ENCODE measurements at regions not wholly inside any gene's neighbourhood (a gene's known extent, or its start where the extent isn't known, plus 50 kb on each side); places are given as distances from the start of the nearest gene placed in this dataset.

GRCh38 chrX:13194291-13195103 lies 125.4 kb downstream of the ATXN3L start:
- Histone ChIP-seq H3K4me2 (peak overlapping the region; percentile 56), H3K4me1 (peaks cover 32% of the 10 kb centered on the region)

GRCh38 chrX:13190051-13190450 lies 129.8 kb downstream of the ATXN3L start:
- POLR2A ChIA-PET: no interaction called here
- TF ChIP-seq HES2 (IDR thresholded peaks at IDR 0.05) (no peak), ZSCAN20 (CRISPR knock-in tag; IDR thresholded peaks at IDR 0.05) (no peak), CTCF (IDR thresholded peaks at IDR 0.05) (no peak), POLR2A (IDR thresholded peaks at IDR 0.05; ENCODE audit: low read length) (no peak), FOXS1 (CRISPR knock-in tag; IDR thresholded peaks at IDR 0.05) (no peak), ZC3H11A (IDR thresholded peaks at IDR 0.05) (no peak), CHD4 (IDR thresholded peaks at IDR 0.05; ENCODE audit: borderline replicate concordance) (no peak), GATA3 (IDR thresholded peaks at IDR 0.05; ENCODE audit: borderline replicate concordance) (no peak), EP300 (IDR thresholded peaks at IDR 0.05) (no peak), EHF (CRISPR knock-in tag; IDR thresholded peaks at IDR 0.05) (no peak), FOSL2 (IDR thresholded peaks at IDR 0.05) (no peak), FOSL2 (CRISPR knock-in tag; IDR thresholded peaks at IDR 0.05) (no peak), RAD21 (conservative IDR thresholded peaks at IDR 0.05 in 1 of 2, IDR thresholded peaks at IDR 0.05 in 1 of 2) (no peak), ZNF302 (CRISPR knock-in tag; IDR thresholded peaks at IDR 0.05) (no peak), E2F6 (IDR thresholded peaks at IDR 0.05; ENCODE audit: borderline replicate concordance, low read depth) (no peak), MAFK (IDR thresholded peaks at IDR 0.05; ENCODE audit: partially characterized antibody) (no peak), KDM5A (IDR thresholded peaks at IDR 0.05) (no peak), REST (IDR thresholded peaks at IDR 0.05) (no peak), HOXB5 (CRISPR knock-in tag; IDR thresholded peaks at IDR 0.05) (no peak), CEBPB (IDR thresholded peaks at IDR 0.05) (no peak), MYC (IDR thresholded peaks at IDR 0.05; ENCODE audit: borderline replicate concordance, low read length) (no peak)
- 57% methylated on average over 3 of the region's 3 CpGs for WGBS (ENCODE audit: missing lambda C conversion rate)
- FAIRE-seq (peak; percentile 23), DNase-seq (ENCODE audit: low read depth in 1 of 2, low spot score in 1 of 2) (peak in 1 of 2 experiments; percentile 18), ATAC-seq (no peak; a peak in 1 of 6 replicates)
- CTCF ChIA-PET: interaction anchor here (0.6 to 1.0 kb wide), 2 partner anchors 243 to 372 kb away, joined by 3 read pairs; no protein-coding TSS in a partner anchor
- no peak overlapping the region; a peak in 1 of 6 replicates for H3K27ac ChIP-seq
- peaks cover 28% of the 10 kb centered on the region for H3K4me1 ChIP-seq
- H3K4me2 ChIP-seq: peak overlapping the region; percentile 23; the same call in 1 of the 3 replicates
- H3K4me3 ChIP-seq: no peak overlapping the region
- no peaks in the 10 kb centered on the region for H3K9me3 ChIP-seq

More at GRCh38 chrX:13194291-13195103, 125.4 kb downstream of the ATXN3L start:
- WGBS (ENCODE audit: missing lambda C conversion rate): 7% methylated on average over 4 of the region's 4 CpGs
- peak in 1 of 2 experiments; percentile 35 for DNase-seq (ENCODE audit: low read depth in 1 of 2, low spot score in 1 of 2)
- no peaks in the 10 kb centered on the region for H3K9me3 ChIP-seq
- no peak overlapping the region for H3K4me3 ChIP-seq
- ChIA-PET POLR2A (no interaction called here), CTCF (interaction anchor here (0.8 to 1.4 kb wide), 2 partner anchors 21 to 294 kb away, joined by 3 to 5 read pairs; no protein-coding TSS in a partner anchor)
- no peak for TF ChIP-seq SMC3 (IDR thresholded peaks at IDR 0.05)
- TF ChIP-seq RAD21 (conservative IDR thresholded peaks at IDR 0.05 in 1 of 2, IDR thresholded peaks at IDR 0.05 in 1 of 2): 0 out of 5 replicates have a peak, but pooled peaks of 1 of the 2 experiments have one; percentile 9
- no peak for TF ChIP-seq HES2 (IDR thresholded peaks at IDR 0.05)
- no peak for TF ChIP-seq E2F6 (IDR thresholded peaks at IDR 0.05; ENCODE audit: borderline replicate concordance, low read depth)
- peak; percentile 62 for TF ChIP-seq GATA3 (IDR thresholded peaks at IDR 0.05; ENCODE audit: borderline replicate concordance)
- no peak for TF ChIP-seq FOSL2 (IDR thresholded peaks at IDR 0.05)
- TF ChIP-seq FOSL2 (CRISPR knock-in tag; IDR thresholded peaks at IDR 0.05): no peak
- peak; percentile 88 for FAIRE-seq
- H3K27ac ChIP-seq: peak overlapping the region; percentile 51 to 57
- no peak for ATAC-seq
